Cardiac fibroblast (primary cell): ENCODE measurements at regions not wholly inside any gene's neighbourhood (a gene's known extent, or its start where the extent isn't known, plus 50 kb on each side); places are given as distances from the start of the nearest gene placed in this dataset.

ENCODE experiments used
- DNase-seq, 2 donors: peaks; one replicate each; pipeline versions ENCODE4 v3.0.0 to v3.0.0-alpha.2; 2010; ENCODE audit warnings: low read depth in 2 of 2
- H3K4me3 ChIP-seq, 2 donors: replicated peaks in 1 of 2; 1 replicate in 1 of 2; 2 replicates in 1 of 2; pipeline ENCODE4 v1.5.1; 2011; ENCODE audit warnings: low read depth in 2 of 2, low read length in 2 of 2, mild to moderate bottlenecking in 2 of 2, moderate library complexity in 1 of 2
- CTCF ChIP-seq: IDR thresholded peaks from one replicate; pipeline ENCODE4 v1.5.1; 2011; ENCODE audit warnings: low read depth, mild to moderate bottlenecking, low read length, inconsistent platforms

- H3K4me3 ChIP-seq = no peak overlapping the region
- no peak for TF ChIP-seq CTCF
- DNase-seq = no peak
Observed at GRCh38 chr17:70343114-70343513, 173.8 kb downstream of the KCNJ2 start.

- H3K4me3 ChIP-seq = peak overlapping the region in 1 of 2 donors; percentile 20
- peak; percentile 16 to 26 for DNase-seq
- no peak for TF ChIP-seq CTCF
Observed at GRCh38 chr17:70344386-70345060, 175.2 kb downstream of the KCNJ2 start.

GRCh38 chr17:70345061-70345460 lies 175.7 kb downstream of the KCNJ2 start:
- DNase-seq = no peak
- TF ChIP-seq CTCF = no peak
- no peak overlapping the region for H3K4me3 ChIP-seq

GRCh38 chr17:70352834-70353233 lies 183.5 kb downstream of the KCNJ2 start:
- no peak for DNase-seq
- no peak overlapping the region for H3K4me3 ChIP-seq
- no peak for TF ChIP-seq CTCF

GRCh38 chr17:70353408-70354092 lies 184.2 kb downstream of the KCNJ2 start:
- no peak for DNase-seq
- no peak for TF ChIP-seq CTCF
- H3K4me3 ChIP-seq = no peak overlapping the region

- H3K4me3 ChIP-seq = no peak overlapping the region
- TF ChIP-seq CTCF = no peak
- peak in 1 of 2 donors; percentile 19 for DNase-seq
Observed at GRCh38 chr17:70355185-70355584, 185.9 kb downstream of the KCNJ2 start.
